IgD-negative memory B cell (primary cell): ENCODE measurements at regions not wholly inside any gene's neighbourhood (a gene's known extent, or its start where the extent isn't known, plus 50 kb on each side); places are given as distances from the start of the nearest gene placed in this dataset.
A peak's percentile ranks its signal among the peaks of the same experiment; 100 is the strongest.

ENCODE experiments used
- H3K27ac Mint-ChIP-seq, 3 donors: one replicate each; pipeline ENCODE4 v1.8.0; 2020 to 2022; ENCODE audit warnings: mild to moderate bottlenecking in 3 of 3, mixed read lengths in 3 of 3, moderate library complexity in 1 of 3
- H3K27me3 Mint-ChIP-seq: one replicate; pipeline ENCODE4 v1.8.0; 2021; ENCODE audit warnings: mixed read lengths
- H3K36me3 Mint-ChIP-seq: one replicate; pipeline ENCODE4 v1.8.0; 2020; ENCODE audit warnings: mild to moderate bottlenecking, mixed read lengths
- H3K4me1 Mint-ChIP-seq, 3 donors: one replicate each; pipeline ENCODE4 v1.8.0; 2020 to 2022; ENCODE audit warnings: mixed read lengths in 3 of 3, mild to moderate bottlenecking in 1 of 3
- H3K4me3 Mint-ChIP-seq, 4 donors: one replicate each; pipeline ENCODE4 v1.8.0; 2020 to 2022; ENCODE audit warnings: mild to moderate bottlenecking in 4 of 4, mixed read lengths in 4 of 4, moderate library complexity in 3 of 4
- H3K9me3 Mint-ChIP-seq, 3 donors: one replicate each; pipeline ENCODE4 v1.8.0; 2020 to 2021; ENCODE audit warnings: mixed read lengths in 3 of 3, mild to moderate bottlenecking in 1 of 3

DNA sequence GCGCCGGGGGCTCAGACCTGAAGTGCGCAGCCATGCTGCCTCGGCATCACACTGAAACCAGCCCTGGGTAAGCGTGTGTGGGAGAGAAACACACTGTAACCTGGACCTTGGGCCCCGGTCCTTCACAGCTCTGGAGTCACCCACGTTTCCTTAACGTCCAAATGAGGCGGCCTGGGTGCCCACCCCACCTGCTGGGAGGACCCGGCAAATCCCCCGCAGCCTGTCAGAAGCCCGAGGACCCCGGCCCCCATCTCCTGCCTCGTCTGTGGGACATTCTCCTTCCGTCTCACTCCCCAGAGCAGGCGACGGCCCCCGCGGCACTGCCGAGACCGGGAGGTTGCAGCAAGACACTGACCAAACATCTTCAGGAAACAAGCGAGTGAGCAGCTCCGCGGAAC is 66.5 kb upstream of the GALNT9 start:
- H3K9me3 Mint-ChIP-seq = peaks cover 0 to 2% (median 0%) of the 10 kb centered on the region in 3 donors
- H3K4me3 Mint-ChIP-seq = no peak overlapping the region
- H3K36me3 Mint-ChIP-seq = no peaks in the 10 kb centered on the region
- H3K27me3 Mint-ChIP-seq = peaks cover 36% of the 10 kb centered on the region
- peaks cover 0 to 9% (median 4%) of the 10 kb centered on the region in 3 donors for H3K4me1 Mint-ChIP-seq
- no peak overlapping the region for H3K27ac Mint-ChIP-seq

DNA sequence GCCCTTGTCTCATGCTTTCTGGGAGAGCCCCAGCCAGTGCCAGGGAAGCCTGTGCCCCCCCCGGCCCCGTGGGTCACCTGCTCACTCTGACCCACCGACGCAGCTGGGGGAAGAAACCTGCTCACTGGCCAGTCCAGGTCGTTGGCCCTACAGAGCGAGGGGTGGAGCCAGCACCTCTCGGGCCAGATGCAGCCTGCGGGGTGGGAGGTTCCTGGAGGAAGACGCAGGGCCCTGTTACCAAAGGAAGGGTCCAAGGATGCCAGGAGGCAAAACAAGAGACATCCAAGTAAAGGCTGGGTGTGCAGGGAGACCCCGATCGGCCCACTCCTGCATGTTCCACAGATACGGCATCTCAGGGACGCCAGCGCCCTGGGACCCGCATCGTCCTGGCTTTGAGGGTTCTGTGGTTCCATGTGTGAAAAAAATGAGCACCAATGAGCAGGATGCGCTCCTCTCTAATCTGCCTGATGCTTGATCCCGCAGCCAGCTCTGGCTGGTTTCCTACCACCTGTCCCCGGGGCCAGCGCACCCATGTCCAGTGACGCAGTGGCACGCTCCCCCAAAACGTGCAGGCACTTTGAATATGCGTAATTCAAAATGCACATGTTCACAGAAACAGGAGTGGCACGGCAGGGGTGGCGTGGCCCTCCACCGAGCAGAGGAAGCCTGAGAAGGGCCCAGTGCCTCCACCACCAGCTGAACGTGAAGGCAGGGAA is 66.0 kb upstream of the GALNT9 start:
- Mint-ChIP-seq H3K4me3 (no peak overlapping the region), H3K4me1 (peaks cover 0 to 9% (median 4%) of the 10 kb centered on the region in 3 donors), H3K27ac (no peak overlapping the region), H3K36me3 (no peaks in the 10 kb centered on the region), H3K9me3 (peaks cover 0 to 2% (median 0%) of the 10 kb centered on the region in 3 donors), H3K27me3 (peaks cover 38% of the 10 kb centered on the region)

DNA sequence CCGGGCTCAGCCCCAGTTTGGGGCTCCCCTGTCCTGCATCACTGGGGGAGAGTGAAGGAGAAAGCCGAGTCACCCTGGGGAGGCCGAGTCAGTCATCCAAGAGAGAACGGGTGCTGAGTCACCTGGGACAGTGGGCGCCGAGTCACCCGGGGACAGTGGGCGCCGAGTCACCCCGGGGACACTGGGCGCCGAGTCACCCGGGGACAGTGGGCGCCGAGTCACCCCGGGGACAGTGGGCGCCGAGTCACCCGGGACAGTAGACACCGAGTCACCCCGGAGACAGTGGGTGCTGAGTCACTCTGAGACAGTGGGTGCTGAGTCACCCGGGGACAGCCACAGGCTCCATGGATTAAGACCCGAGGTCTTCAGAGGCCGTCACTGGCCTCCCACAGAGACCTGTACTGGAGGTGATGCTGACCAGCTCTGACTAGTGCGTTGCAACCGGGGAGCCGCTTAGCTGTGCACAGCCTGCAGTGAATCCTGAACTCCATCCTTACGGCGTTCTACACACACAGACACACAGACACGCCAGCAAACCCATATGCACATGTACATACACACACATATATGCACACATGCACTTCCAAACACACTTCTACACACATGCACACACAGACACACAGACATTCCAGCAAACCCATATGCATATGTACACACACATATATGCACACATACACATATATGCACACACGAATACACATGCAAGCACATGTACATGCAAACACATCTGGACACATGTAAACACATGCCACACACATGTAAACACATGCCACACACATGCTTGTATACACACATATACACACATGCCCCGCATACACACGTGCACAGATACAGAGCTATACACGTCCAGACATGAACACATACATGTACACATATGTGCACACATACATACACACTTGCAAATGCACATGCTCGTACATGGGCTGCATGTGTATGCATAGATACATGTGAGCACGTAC is 64.9 kb upstream of the GALNT9 start:
- H3K27ac Mint-ChIP-seq = no peak overlapping the region
- peaks cover 0 to 9% (median 4%) of the 10 kb centered on the region in 3 donors for H3K4me1 Mint-ChIP-seq
- H3K27me3 Mint-ChIP-seq = peaks cover 34% of the 10 kb centered on the region
- H3K36me3 Mint-ChIP-seq = no peaks in the 10 kb centered on the region
- H3K9me3 Mint-ChIP-seq = peaks cover 0 to 2% (median 0%) of the 10 kb centered on the region in 3 donors
- no peak overlapping the region for H3K4me3 Mint-ChIP-seq

DNA sequence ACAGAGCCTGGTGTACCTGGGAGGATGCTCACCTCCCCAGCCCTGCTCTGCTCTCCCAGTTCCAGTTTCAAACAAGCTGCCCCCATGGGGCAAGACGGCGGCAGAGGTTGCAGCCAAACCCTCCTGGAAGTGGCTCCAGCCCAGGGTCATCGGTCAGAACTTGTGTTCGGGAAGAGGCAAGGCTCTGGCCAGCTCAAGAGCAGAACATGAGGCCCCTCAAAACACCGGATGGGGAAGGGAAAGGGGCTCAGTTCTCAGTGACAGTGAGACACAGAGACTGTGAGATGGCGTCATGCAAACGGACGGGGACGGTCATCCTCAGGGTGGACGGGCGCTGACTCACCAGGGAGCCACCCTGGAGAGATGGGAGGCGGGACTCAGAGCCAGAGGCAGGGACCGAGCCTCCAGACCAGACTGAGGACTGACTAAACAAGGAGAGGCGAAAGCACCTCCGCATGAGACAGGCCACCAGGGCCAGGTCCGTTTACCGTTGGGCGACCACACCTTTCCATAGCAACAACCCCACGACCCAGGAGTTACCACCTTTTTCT is 63.9 kb upstream of the GALNT9 start:
- Mint-ChIP-seq H3K4me1 (peaks cover 0 to 9% (median 4%) of the 10 kb centered on the region in 3 donors), H3K27me3 (peaks cover 30% of the 10 kb centered on the region), H3K27ac (no peak overlapping the region), H3K36me3 (no peaks in the 10 kb centered on the region), H3K9me3 (peaks cover 0 to 2% (median 0%) of the 10 kb centered on the region in 3 donors), H3K4me3 (peak overlapping the region in 1 of 4 donors; percentile 47)

DNA sequence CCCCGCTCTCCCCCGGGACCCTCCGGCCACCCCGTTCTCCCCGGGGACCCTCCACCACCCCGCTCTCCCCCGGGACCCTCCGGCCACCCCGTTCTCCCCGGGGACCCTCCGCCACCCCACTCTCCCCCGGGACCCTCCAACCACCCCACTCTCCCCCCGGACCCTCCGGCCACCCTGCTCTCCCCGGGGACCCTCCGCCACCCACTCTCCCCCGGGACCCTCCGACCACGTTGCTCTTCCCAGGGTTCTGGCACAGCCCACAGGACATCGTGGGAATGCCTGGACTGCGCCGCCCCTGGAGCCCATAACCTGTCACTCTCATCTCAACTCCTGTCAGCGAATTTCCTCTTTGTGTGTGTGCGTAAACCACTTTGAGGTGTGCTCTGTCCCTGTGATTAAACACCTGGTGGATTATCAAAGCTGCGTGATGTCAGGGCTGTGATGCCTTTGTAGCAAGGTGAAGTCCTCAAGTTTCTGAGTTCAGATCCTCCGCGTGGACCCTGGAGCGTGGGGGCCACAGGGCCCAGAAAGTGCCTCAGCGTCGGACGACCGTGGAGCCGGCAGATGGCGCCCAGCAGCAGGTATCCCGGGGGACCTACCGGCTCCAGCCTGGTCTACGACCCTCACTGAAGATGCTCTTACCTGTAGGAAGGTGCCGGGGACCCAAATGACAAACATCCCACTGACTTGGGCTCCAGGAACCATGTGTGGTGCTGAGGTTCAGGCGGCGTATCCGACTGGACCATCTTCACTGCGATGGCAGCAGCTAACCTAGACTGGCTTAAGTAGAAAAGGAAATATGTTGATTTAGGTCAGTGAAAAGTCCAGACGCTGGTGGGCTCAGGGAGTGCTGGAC is 63.2 kb upstream of the GALNT9 start:
- peaks cover 0 to 9% (median 2%) of the 10 kb centered on the region in 3 donors for H3K4me1 Mint-ChIP-seq
- no peaks in the 10 kb centered on the region for H3K36me3 Mint-ChIP-seq
- no peak overlapping the region for H3K27ac Mint-ChIP-seq
- peaks cover 0 to 2% (median 0%) of the 10 kb centered on the region in 3 donors for H3K9me3 Mint-ChIP-seq
- H3K27me3 Mint-ChIP-seq = peaks cover 25% of the 10 kb centered on the region
- peak overlapping the region in 2 of 4 donors; percentile 37 to 47 for H3K4me3 Mint-ChIP-seq

DNA sequence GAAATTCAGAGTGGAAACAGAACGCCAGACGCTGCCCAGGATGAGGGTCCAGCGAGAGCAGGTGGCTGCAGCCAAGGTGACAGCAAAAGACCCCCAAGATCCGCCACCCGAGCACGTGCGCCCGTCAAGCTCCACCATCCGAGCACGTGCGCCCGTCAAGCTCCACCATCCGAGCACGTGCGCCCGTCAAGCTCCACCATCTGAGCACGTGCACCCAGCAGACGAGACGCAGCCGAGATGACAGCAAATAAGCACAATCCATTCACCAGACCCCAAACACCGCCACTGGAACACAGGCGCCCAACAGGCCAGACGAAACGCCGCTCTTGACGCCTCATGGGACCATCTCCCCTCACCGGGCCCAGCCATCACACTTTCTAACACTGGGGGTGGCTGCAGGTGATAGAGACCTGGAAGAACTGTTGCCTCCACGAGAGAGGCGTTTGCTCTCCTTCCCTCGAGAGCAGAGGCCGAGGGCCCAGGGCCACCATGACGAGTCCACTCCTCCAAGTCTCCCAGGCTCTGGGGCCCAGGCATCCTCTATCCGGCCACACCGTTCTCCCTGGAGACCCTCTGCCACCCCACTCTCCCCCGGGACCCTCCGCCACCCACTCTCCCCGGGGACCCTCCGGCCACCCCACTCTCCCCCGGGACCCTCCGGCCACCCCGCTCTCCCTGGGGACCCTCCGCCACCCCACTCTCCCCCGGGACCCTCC is 62.1 kb upstream of the GALNT9 start:
- peaks cover 0 to 2% (median 0%) of the 10 kb centered on the region in 3 donors for H3K9me3 Mint-ChIP-seq
- no peak overlapping the region for H3K4me3 Mint-ChIP-seq
- H3K27ac Mint-ChIP-seq = no peak overlapping the region
- peaks cover 0 to 4% (median 0%) of the 10 kb centered on the region in 3 donors for H3K4me1 Mint-ChIP-seq
- no peaks in the 10 kb centered on the region for H3K36me3 Mint-ChIP-seq
- peaks cover 20% of the 10 kb centered on the region for H3K27me3 Mint-ChIP-seq

- peaks cover 0 to 2% (median 0%) of the 10 kb centered on the region in 3 donors for H3K9me3 Mint-ChIP-seq
- H3K4me1 Mint-ChIP-seq = peaks cover 0 to 3% (median 0%) of the 10 kb centered on the region in 3 donors
- peaks cover 23% of the 10 kb centered on the region for H3K27me3 Mint-ChIP-seq
- peak overlapping the region in 1 of 3 donors; percentile 67 for H3K27ac Mint-ChIP-seq
- H3K4me3 Mint-ChIP-seq = no peak overlapping the region
- no peaks in the 10 kb centered on the region for H3K36me3 Mint-ChIP-seq
Measured at GRCh38 chr12:132390287-132391076, 61.1 kb upstream of the GALNT9 start.

DNA sequence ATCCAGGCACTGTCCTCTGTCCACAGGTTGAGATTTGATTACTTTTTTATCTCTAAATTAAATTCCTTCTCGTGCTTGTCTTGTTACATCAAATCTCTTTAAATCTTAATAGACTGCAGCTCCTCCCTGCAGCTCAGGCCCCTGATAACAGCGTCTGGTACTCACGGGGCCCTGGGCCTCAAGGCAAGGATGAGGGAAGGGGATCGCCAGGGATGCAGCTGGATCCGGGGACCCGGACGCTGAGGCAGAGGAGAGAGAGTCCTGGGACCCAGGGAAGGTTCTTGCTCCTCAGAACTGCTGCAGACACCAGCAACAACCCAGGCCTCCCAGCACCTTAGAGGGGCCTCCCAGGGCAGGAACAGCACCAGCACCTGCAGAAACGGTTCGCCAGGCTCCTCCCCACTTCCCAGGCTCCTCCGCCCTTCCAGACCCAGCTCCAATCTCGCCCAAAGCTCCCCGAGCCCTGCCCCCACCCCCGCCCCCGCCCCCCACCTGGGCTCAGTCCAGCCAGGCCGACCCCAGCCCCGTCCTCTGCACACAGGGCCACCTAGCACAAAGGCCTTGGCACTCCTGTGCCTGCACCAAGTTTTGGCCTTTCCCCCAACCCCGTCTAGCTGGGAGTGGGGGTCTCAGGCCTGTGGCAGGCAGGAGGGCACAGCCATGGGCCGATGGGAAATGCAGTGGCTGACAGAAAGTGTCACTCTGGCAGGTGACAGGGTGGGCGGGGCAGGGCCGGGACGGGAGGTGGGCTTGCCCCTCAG is 60.3 kb upstream of the GALNT9 start:
- Mint-ChIP-seq H3K4me3 (no peak overlapping the region), H3K27ac (peak overlapping the region in 1 of 3 donors; percentile 67), H3K4me1 (peaks cover 0 to 3% (median 0%) of the 10 kb centered on the region in 3 donors), H3K9me3 (peaks cover 0 to 2% (median 0%) of the 10 kb centered on the region in 3 donors), H3K27me3 (peaks cover 26% of the 10 kb centered on the region), H3K36me3 (no peaks in the 10 kb centered on the region)

DNA sequence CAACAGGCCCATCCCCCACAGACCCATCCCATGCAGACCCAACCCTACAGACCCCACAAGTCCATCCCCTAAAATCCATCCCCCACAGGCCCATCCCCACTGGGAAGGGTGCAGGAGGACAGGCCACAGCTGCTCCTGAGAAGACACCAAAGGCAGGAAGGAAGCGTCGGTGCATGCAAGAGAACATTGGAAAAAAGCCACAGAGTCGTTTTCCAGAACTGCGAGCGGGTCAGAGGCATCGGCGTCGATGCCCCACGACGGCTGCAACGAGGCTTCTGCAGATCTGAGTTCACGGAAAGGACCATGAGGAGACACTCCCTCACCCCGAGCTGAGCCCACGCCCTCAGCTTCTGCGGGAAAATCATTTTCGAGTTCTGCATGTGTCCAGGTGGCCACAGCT is 59.6 kb upstream of the GALNT9 start:
- Mint-ChIP-seq H3K4me3 (no peak overlapping the region), H3K36me3 (no peaks in the 10 kb centered on the region), H3K27ac (no peak overlapping the region)

GRCh38 chr12:132388379-132389015 is 59.1 kb upstream of the GALNT9 start:
- Mint-ChIP-seq H3K4me1 (peaks cover 0 to 2% (median 0%) of the 10 kb centered on the region in 3 donors), H3K27me3 (peaks cover 26% of the 10 kb centered on the region), H3K4me3 (no peak overlapping the region), H3K36me3 (no peaks in the 10 kb centered on the region), H3K27ac (no peak overlapping the region), H3K9me3 (peaks cover 0 to 2% (median 0%) of the 10 kb centered on the region in 3 donors)

More for the DNA sequence above, 59.6 kb upstream of the GALNT9 start:
- Mint-ChIP-seq H3K9me3 (peaks cover 0 to 2% (median 0%) of the 10 kb centered on the region in 3 donors), H3K4me1 (peaks cover 0 to 2% (median 0%) of the 10 kb centered on the region in 3 donors), H3K27me3 (peaks cover 26% of the 10 kb centered on the region)

GRCh38 chr12:132386926-132387497 is 57.6 kb upstream of the GALNT9 start:
- Mint-ChIP-seq H3K27ac (no peak overlapping the region), H3K36me3 (no peaks in the 10 kb centered on the region), H3K4me3 (no peak overlapping the region), H3K9me3 (no peaks in the 10 kb centered on the region), H3K4me1 (no peaks in the 10 kb centered on the region), H3K27me3 (peaks cover 19% of the 10 kb centered on the region)
